Prostate gland (tissue), 2 donors: ENCODE measurements at regions not wholly inside any gene's neighbourhood (a gene's known extent, or its start where the extent isn't known, plus 50 kb on each side); places are given as distances from the start of the nearest gene placed in this dataset.
"Not testable (repeated sequence)": the region's sequence is repeated elsewhere in the genome, so short reads cannot be mapped to it uniquely, and the experiment has no call there.

Experiments used
- DNase-seq: peaks from one replicate; pipeline ENCODE4 v3.0.0-alpha.2; 2019; ENCODE audit warnings: low spot score
- H3K27ac ChIP-seq, 2 donors: fragments of 200-600 bp; sonication (generic); 2 replicates each; pipeline ENCODE4 v1.5.1; 2017 to 2019
- H3K27me3 ChIP-seq: fragments of 200-600 bp; sonication (generic); replicated peaks from 2 replicates; pipeline ENCODE4 v1.5.1; 2019; ENCODE audit not compliant: insufficient read depth
- H3K36me3 ChIP-seq, 2 donors: fragments of 200-600 bp; sonication (generic); 1 replicate in 1 of 2; 2 replicates in 1 of 2; pipeline versions ENCODE4 v1.5.1 to v1.8.1; 2017 to 2019
- H3K4me1 ChIP-seq: fragments of 200-600 bp; sonication (generic); replicated peaks from 2 replicates; pipeline ENCODE4 v1.5.1; 2019
- H3K4me3 ChIP-seq, 2 donors: fragments of 200-600 bp; sonication (generic); 2 replicates each; pipeline ENCODE4 v1.5.1; 2017 to 2019
- H3K9me3 ChIP-seq: fragments of 200-600 bp; sonication (generic); 2 replicates; pipeline ENCODE4 v1.5.1; 2017
- CTCF ChIP-seq, 4 experiments: fragments of 200-600 bp in 2 of 4; fragments of 450-650 bp in 2 of 4; sonication (generic) in 2 of 4; IDR thresholded peaks; 1 replicate in 3 of 4; 2 replicates in 1 of 4; pipeline ENCODE4 v1.5.1; 2016 to 2019; ENCODE audit warnings: antibody characterized with exemption in 4 of 4, mild to moderate bottlenecking in 2 of 4, moderate library complexity in 2 of 4
- POLR2A ChIP-seq: fragments of 450-650 bp; IDR thresholded peaks from one replicate; pipeline ENCODE4 v1.6.1; 2016; ENCODE audit warnings: antibody characterized with exemption, mild to moderate bottlenecking
- POLR2AphosphoS5 ChIP-seq: sonication (generic); formaldehyde crosslinking; IDR thresholded peaks from one replicate; pipeline ENCODE4 v1.6.1; 2017; ENCODE audit warnings: antibody characterized with exemption
- WGBS: methylation state at CpG from one replicate; pipeline ENCODE4 v1.1.5; 2018; 5-methylcytosine and 5-hydroxymethylcytosine counted together
- intact Hi-C: fragments of 100-400 bp; cut with DNase I; formaldehyde crosslinking; loops from one replicate; pipeline ENCODE4 v1.14.2; 2022

GRCh38 chr10:53045315-53045714 lies 272.7 kb upstream of the MBL2 start:
- Histone ChIP-seq H3K36me3 (no peaks in the 10 kb centered on the region), H3K4me3 (no peak overlapping the region), H3K9me3 (no peaks in the 10 kb centered on the region), H3K4me1 (no peaks in the 10 kb centered on the region), H3K27me3 (no peaks in the 10 kb centered on the region), H3K27ac (no peak overlapping the region)
- intact Hi-C loops: no loop called here
- no peak for DNase-seq
- TF ChIP-seq CTCF (IDR thresholded peaks at IDR 0.05) (no peak), POLR2AphosphoS5 (no peak), POLR2A (no peak)
- 73% methylated on average over 2 of the region's 2 CpGs for WGBS

GRCh38 chr10:53035823-53036222 lies 263.2 kb upstream of the MBL2 start:
- H3K4me1 ChIP-seq, intact Hi-C loops, H3K9me3 ChIP-seq, DNase-seq, H3K27ac ChIP-seq, H3K4me3 ChIP-seq, H3K27me3 ChIP-seq, H3K36me3 ChIP-seq: not testable (repeated sequence)
- WGBS: 95% methylated on average over 5 of the region's 5 CpGs

- Histone ChIP-seq H3K4me3 (no peak overlapping the region), H3K4me1 (peaks cover 4% of the 10 kb centered on the region), H3K27ac (no peak overlapping the region), H3K36me3 (no peaks in the 10 kb centered on the region), H3K9me3 (no peaks in the 10 kb centered on the region), H3K27me3 (no peaks in the 10 kb centered on the region)
- no peak for TF ChIP-seq CTCF (IDR thresholded peaks at IDR 0.05)
- no peak for TF ChIP-seq POLR2A
- TF ChIP-seq POLR2AphosphoS5: no peak
- intact Hi-C loops: no loop called here
- no peak for DNase-seq
- WGBS: 90% methylated on average over 2 of the region's 2 CpGs
Observed at GRCh38 chr10:53033396-53033795, 260.8 kb upstream of the MBL2 start.

- H3K4me3 ChIP-seq, H3K4me1 ChIP-seq, H3K27me3 ChIP-seq, H3K36me3 ChIP-seq, intact Hi-C loops, H3K9me3 ChIP-seq, DNase-seq: not testable (repeated sequence)
- WGBS: 10% methylated on average over 8 of the region's 8 CpGs
- peak overlapping the region; percentile 32 to 42 for H3K27ac ChIP-seq
Observed at GRCh38 chr10:53029872-53030849, 257.6 kb upstream of the MBL2 start.

- Histone ChIP-seq H3K4me1 (peaks cover 4% of the 10 kb centered on the region), H3K36me3 (no peaks in the 10 kb centered on the region), H3K9me3 (no peaks in the 10 kb centered on the region), H3K27me3 (no peaks in the 10 kb centered on the region), H3K4me3 (no peak overlapping the region), H3K27ac (no peak overlapping the region)
- TF ChIP-seq POLR2AphosphoS5 (no peak), POLR2A (no peak)
- 92% methylated on average over 9 of the region's 9 CpGs for WGBS
- DNase-seq: no peak
- intact Hi-C loops: no loop called here
Observed at GRCh38 chr10:53029449-53029848, 256.9 kb upstream of the MBL2 start.

GRCh38 chr10:53025765-53026164 lies 253.2 kb upstream of the MBL2 start:
- DNase-seq, H3K36me3 ChIP-seq, H3K9me3 ChIP-seq, intact Hi-C loops, H3K27me3 ChIP-seq, H3K4me1 ChIP-seq: not testable (repeated sequence)
- Histone ChIP-seq H3K27ac (peak overlapping the region in 1 of 2 donors; percentile 33), H3K4me3 (peak overlapping the region in 1 of 2 donors; percentile 26)
- WGBS: 58% methylated on average over 6 of the region's 6 CpGs

GRCh38 chr10:53025172-53025711 lies 252.7 kb upstream of the MBL2 start:
- intact Hi-C loops: no loop called here
- TF ChIP-seq POLR2AphosphoS5 (peak; percentile 9), CTCF (IDR thresholded peaks at IDR 0.05) (no peak)
- Histone ChIP-seq H3K4me1 (peaks cover 4% of the 10 kb centered on the region), H3K27me3 (no peaks in the 10 kb centered on the region), H3K4me3 (peak overlapping the region in 1 of 2 donors; percentile 26), H3K36me3 (no peaks in the 10 kb centered on the region), H3K9me3 (no peaks in the 10 kb centered on the region), H3K27ac (peak overlapping the region in 1 of 2 donors; percentile 33)
- peak; percentile 16 for DNase-seq
- WGBS: 9% methylated on average over 9 of the region's 9 CpGs
